Stimulated activated CD8-positive, alpha-beta memory T cell treated with anti-CD3 and anti-CD28 coated beads, Interleukin-4, amount 100 ng/mL, for 4 hours (primary cell): ENCODE measurements at regions not wholly inside any gene's neighbourhood (a gene's known extent, or its start where the extent isn't known, plus 50 kb on each side); places are given as distances from the start of the nearest gene placed in this dataset.
"Not testable (repeated sequence)": the region's sequence is repeated elsewhere in the genome, so short reads cannot be mapped to it uniquely, and the experiment has no call there.

Experiments
- DNase-seq, 2 donors: peaks; one replicate each; pipeline ENCODE4 v3.0.0-alpha.2; 2020; ENCODE audit warnings: low read depth in 2 of 2, low spot score in 1 of 2

DNA sequence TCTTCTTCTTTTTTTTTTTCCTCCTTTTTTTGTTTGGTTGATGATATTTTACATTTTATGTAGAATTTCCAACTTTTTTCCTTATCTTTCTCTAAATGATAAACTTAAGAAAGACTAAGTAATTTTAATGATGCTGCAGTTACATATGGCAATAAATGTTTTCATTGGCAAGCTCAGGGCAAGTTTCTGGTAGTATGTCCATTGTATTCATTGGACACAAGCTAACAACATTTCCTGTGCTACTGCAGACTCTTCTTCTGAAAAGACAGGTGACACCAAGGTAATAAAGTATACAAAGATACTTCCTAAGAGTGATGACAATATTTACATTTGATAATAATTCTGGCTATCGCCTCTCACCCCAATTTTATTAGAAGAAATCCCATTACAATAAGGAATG lies 219.2 kb upstream of the NFIA start:
- DNase-seq: no peak

DNA sequence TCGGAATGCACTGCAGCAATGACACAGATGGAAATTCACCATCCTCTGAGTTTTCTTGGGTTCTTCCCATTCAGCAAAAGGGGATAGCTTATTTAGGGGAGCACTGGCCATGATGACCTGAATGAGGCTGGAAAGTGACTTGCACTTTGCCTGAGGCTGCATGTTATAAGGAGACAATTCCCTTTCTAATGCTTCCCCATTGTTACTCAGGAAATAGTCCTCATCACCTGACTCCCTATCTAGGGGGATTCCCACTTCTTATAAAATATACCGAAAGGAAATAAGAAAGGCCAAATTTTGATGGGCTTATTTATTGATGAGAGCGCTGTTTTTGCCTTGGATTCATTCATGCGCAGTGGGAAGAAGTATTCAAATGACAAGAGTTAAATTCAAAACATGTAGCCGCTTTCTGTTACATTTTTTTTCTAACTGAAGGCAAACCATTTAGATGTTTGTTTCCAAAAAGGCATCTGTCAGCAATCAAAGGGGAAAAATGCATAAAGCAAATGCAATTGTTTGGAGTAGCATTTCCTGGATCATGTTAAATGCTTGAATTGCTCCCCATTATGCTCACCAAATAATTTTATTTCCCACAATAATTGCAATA lies 220.3 kb upstream of the NFIA start:
- no peak for DNase-seq

DNA sequence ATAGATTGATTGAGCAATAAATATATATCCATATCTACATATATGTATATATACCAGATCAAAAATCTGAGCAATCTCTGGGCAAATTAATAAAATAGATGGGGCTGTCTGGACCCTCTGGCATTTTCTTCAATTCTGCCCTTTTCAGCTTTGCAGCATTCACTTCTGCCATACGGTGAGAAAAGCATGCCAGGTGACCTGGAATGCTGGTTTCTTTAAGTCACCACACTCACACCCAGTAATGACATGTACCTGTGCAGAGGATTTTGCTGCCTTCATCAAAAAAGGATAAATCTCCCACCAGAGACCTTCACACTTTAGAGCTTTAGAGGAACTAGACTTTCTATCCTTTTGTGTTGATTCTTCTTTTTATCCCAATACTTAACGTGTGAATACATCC lies 223.2 kb upstream of the NFIA start:
- no peak for DNase-seq

DNA sequence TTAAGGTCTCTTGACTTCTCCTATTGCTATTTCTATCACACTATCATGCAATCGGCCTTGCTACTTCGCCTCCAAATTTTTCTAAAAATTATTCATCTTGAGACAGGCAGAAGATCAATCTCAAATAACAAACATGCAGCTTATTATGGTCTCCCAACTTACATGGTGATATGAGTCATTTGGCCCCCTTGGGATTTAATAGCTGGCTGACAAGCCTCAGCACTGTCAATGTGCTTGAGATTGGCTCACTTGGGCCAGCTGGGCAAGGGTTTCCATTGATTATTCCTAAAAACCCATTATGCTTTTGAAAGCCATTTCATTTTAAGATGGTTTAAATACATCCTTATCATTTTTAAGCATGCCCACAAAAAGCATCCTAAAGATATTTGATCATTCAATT lies 224.5 kb upstream of the NFIA start:
- no peak for DNase-seq

- DNase-seq: no peak
Measured at GRCh38 chr1:60850084-60850483, 232.3 kb upstream of the NFIA start.

GRCh38 chr1:60849401-60849800 lies 233.0 kb upstream of the NFIA start:
- DNase-seq: no peak

DNA sequence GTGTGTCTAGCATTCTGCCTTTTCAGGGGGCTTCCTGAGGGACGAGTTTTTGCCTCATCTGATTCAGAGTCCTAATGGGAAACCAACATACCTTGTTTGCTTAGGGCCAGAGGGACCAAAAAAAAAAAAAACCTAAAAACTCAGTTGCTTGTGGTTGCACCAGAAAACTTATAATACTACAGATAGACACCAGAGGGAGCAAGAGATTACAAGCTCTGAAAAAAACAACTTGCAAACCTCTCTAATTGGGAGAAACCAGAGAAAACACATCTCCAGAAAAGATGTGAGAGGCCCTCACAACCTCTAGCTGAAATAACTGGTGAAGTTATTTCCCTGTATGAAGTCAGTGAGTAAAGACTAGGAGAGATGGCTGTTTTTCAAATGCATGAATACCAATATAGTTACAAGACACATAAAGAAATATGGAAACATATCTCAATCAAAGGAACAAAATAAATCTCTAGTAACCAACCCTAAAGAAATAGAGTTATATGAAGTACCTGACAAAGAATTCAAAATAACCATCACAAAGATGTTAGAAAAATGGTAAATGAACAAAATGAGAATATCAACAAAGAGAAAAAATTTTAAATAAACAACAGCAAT lies 233.7 kb upstream of the NFIA start:
- no peak for DNase-seq

GRCh38 chr1:60847855-60848582 lies 234.3 kb upstream of the NFIA start:
- DNase-seq: no peak

DNA sequence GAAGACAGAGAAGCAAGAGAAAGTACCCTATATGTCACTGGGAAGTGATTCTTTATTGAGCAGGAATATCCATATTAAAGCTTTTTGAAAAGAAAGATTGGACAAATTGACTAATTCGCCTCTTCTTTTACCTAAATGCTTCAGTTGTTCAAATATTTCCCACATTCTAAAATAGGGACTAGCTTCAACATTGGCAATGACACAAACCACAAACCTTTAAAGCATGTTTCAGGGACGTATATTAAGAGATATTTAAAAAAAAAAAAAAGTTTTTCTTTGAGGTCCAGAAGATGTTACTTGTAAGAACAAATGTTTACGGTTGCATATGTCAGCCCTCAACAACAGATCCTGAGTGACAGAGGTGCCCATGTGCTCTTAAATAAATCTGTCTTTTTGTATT lies 235.0 kb upstream of the NFIA start:
- no peak for DNase-seq

DNA sequence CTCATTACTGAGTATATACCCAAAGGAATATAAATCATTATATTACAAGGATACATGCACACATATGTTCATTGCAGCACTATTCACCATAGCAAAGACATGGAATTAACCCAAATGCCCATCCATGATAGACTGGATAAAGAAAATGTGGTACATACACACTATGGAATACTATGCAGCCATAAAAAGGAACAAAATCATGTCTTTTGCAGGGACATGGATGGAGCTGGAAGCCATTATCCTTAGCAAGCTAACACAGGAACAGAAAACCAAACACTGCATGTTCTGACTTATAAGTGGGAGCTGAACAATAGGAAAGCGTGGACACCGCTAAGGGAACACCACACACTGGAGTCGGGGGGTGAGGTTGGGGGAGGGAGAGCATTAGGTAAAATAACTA lies 236.7 kb upstream of the NFIA start:
- not testable (repeated sequence) for DNase-seq

GRCh38 chr1:60842304-60842703 lies 240.1 kb upstream of the NFIA start:
- no peak for DNase-seq

- DNase-seq: no peak
Measured at GRCh38 chr1:60841116-60842046, 241.0 kb upstream of the NFIA start.

DNA sequence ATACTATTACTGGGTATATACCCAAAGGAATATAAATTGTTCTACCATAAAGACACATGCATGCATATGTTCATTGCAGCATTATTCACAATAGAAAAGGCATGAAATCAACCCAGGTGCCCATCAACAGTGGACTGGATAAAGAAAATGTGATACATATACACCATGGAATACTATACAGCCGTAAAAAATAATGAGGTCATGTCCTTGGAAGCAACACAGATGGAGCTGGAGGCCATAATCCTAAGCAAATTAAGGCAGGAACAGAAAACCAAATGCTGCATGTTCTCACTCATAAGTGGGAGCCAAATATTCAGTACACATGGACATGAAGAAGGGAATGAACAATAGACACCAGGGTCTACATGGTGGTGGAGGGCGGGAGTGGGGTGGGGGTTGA lies 241.9 kb upstream of the NFIA start:
- DNase-seq: not testable (repeated sequence)

GRCh38 chr1:60835649-60836048 lies 246.7 kb upstream of the NFIA start:
- DNase-seq: no peak

DNA sequence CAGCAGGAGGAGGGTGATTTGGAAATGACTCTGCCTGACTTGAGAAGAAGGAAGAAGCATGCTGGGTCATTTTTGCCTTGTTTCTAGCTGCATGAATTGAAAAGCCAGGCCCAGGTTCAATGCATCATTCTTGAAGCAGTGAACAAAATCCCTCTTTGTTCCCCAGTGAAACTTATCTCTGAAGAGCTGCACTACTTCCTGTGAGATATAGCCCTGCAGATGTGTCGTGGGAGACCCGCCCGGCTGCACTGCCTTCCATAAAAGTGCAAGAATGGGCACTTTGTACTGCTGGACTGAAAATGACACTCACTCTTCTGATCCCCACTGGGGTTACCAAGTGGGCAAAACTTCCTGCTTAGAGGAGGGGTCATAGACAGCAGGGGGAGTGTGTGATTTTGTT lies 249.2 kb upstream of the NFIA start:
- DNase-seq: no peak

DNA sequence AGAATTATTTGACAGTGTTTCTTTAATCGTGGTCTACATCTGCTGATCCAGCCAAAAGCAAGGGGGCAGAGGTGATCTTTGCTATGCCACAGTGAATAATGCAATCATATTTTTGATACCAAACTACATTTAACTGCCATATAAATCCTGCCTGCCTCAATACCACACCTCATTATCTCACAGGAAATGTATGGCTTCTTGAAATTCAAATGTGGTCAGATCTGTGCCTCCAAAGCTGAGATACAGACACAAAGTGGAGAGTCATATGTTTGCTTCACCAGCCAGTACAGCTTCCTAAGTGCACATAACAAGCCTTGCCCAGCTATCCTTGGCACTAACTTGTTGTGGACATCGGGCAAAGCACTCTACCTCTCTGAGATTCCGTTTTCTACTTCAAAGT lies 250.0 kb upstream of the NFIA start:
- no peak for DNase-seq

- DNase-seq: no peak
Measured at GRCh38 chr1:60831780-60832179, 250.6 kb upstream of the NFIA start.

GRCh38 chr1:60828944-60829343 lies 253.4 kb upstream of the NFIA start:
- no peak for DNase-seq

- DNase-seq: no peak
Measured at GRCh38 chr1:60826320-60827094, 255.9 kb upstream of the NFIA start.

DNA sequence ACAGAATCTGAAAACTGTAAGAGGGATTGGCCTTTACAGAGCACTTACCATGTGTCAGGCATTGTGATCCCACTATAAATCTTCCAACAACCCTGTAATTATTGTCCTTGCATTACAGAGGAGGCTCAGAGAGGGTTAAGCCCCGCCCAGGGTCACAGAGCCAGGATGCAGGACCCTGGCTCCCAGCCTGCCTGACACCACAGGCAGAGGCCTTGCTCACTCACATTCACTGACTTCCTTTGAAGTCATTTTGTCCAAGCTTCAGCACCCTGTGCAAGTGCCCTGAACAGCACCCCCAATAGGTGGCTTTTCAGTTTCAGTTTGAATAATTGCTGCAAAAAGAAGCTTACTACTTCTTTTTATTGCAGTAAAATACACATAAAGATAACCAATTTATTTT lies 256.8 kb upstream of the NFIA start:
- DNase-seq: no peak

- DNase-seq: no peak
Measured at GRCh38 chr1:60823151-60823550, 259.2 kb upstream of the NFIA start.
